Kidney epithelial cell (primary cell): ENCODE measurements at regions not wholly inside any gene's neighbourhood (a gene's known extent, or its start where the extent isn't known, plus 50 kb on each side); places are given as distances from the start of the nearest gene placed in this dataset.
A peak's percentile ranks its signal among the peaks of the same experiment; 100 is the strongest.

ENCODE experiments used
- DNase-seq: peaks from one replicate; pipeline ENCODE4 v3.0.0-alpha.2; 2010; ENCODE audit warnings: low read depth
- H3K27me3 ChIP-seq: 2 replicates; pipeline ENCODE4 v1.6.0; 2011; ENCODE audit warnings: low read length; ENCODE audit not compliant: control insufficient read depth, insufficient read depth
- H3K36me3 ChIP-seq: 2 replicates; pipeline ENCODE4 v1.5.1; 2011; ENCODE audit warnings: low read length; ENCODE audit not compliant: control insufficient read depth, insufficient read depth
- H3K4me3 ChIP-seq: 2 replicates; pipeline ENCODE4 v1.5.1; 2011; ENCODE audit warnings: low read depth, mild to moderate bottlenecking, control low read depth, low read length
- TF ChIP-seq, protein P1 (sequence below): IDR thresholded peaks from 2 replicates; pipeline ENCODE4 v1.5.1; 2011; ENCODE audit warnings: mild to moderate bottlenecking, moderate library complexity, low read length, control low read depth, inconsistent platforms; ENCODE audit not compliant: insufficient read depth, poor library complexity, severe bottlenecking

DNA sequence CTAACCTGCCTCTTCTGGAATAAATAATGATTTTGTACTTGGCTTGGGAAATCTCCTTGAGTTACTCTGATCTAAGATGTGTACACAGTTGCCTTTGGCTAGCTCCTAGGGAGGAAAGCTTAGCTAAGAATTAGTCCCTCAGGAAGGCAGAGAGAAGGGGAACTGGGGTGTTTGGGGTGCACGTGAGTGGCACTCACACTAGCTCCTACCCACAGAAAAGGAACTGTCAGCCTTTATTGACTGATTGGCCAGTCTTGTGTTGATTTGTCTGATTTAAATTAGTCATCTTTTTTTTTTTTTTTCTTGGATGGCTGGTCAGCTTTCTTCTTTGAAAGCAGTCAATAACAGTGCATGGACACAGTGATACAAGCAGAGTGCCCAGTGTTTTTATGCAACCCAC is 107.7 kb downstream of the DMRT2 start:
- Histone ChIP-seq H3K36me3 (no peaks in the 10 kb centered on the region), H3K27me3 (no peaks in the 10 kb centered on the region), H3K4me3 (no peak overlapping the region)
- TF ChIP-seq, protein P1, sequence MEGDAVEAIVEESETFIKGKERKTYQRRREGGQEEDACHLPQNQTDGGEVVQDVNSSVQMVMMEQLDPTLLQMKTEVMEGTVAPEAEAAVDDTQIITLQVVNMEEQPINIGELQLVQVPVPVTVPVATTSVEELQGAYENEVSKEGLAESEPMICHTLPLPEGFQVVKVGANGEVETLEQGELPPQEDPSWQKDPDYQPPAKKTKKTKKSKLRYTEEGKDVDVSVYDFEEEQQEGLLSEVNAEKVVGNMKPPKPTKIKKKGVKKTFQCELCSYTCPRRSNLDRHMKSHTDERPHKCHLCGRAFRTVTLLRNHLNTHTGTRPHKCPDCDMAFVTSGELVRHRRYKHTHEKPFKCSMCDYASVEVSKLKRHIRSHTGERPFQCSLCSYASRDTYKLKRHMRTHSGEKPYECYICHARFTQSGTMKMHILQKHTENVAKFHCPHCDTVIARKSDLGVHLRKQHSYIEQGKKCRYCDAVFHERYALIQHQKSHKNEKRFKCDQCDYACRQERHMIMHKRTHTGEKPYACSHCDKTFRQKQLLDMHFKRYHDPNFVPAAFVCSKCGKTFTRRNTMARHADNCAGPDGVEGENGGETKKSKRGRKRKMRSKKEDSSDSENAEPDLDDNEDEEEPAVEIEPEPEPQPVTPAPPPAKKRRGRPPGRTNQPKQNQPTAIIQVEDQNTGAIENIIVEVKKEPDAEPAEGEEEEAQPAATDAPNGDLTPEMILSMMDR, result no peak
- DNase-seq, result no peak

DNA sequence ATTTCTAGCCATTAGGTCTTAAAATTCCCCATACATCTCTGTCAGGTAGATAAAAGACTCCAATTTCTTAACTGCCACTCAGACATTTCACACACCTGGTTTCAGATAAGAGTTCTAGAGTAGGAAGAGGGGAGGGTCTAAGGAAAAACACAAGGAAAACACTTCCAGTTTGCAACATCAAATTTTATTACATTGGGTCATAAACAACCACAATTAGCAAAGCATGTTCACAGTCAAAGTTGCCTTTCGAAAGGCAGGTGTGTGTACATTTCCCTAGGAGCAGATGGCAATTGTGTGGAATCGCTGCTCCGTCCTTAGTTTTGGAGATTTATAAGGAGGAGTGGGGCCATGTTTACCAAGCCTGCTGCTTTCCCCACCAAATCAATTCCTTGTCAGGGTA is 120.8 kb downstream of the DMRT2 start:
- no peak for DNase-seq
- TF ChIP-seq, protein P1, result no peak
- H3K4me3 ChIP-seq, result no peak overlapping the region
- H3K27me3 ChIP-seq, result no peaks in the 10 kb centered on the region
- H3K36me3 ChIP-seq, result no peaks in the 10 kb centered on the region

DNA sequence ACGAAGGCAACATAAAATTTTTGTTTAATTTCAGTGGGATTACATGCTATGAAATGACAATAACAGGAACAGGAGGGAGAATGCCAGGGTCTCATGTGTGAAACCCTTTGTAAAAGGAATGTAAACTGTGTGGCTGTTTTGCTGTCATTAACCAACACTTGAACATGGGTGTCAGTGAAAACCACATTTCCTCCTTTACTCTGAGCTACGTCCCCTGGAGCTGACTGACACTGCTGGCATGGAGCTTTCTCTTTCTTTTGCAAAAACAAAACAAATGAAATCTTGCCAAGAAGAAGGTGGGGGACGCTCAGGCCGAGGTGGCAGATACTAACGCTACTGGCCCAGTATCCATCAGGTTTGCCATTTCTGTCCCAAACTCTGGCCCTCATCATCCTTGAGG is 121.4 kb downstream of the DMRT2 start:
- no peaks in the 10 kb centered on the region for H3K27me3 ChIP-seq
- H3K36me3 ChIP-seq, result no peaks in the 10 kb centered on the region
- TF ChIP-seq, protein P1, result no peak
- DNase-seq, result no peak
- H3K4me3 ChIP-seq, result no peak overlapping the region

DNA sequence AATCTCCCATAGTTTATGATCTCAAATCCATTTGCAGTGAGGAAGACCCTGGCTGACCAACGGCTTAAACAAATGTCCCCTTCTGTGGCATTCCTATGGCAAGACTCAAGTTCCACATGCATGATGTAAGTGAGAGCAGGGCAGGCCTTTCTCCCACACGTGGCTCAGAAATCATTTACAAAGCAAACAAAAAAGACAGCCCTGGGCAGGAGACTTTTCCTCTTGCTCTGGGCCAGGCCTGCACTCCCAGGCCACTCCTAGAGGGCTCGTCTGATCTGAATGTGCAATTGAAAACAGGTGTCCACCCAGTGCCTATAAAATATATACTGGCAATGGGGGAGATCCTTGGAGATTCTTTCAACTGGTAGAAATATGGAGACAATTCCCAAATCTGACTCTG is 123.1 kb downstream of the DMRT2 start:
- Histone ChIP-seq H3K36me3 (no peaks in the 10 kb centered on the region), H3K27me3 (no peaks in the 10 kb centered on the region), H3K4me3 (no peak overlapping the region)
- TF ChIP-seq, protein P1, result no peak
- DNase-seq, result peak; percentile 63

DNA sequence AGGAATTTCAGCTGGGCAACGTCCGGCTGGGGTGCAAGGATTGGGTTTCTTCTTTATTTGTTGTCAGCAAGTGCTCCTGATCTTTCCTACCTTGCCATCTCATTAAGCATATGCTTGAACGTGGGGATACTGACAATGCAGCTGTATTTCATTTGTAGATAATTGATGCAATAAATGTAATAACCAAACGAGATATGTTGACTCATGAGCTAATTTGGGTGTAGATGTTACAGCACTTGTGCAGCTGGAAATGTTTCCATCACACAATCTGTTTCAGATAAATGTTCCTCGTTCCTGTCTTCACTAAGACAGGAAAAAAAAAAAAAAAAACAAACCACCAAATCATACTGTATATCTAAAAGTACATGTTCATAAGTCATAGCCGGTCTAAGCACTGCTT is 123.8 kb downstream of the DMRT2 start:
- no peaks in the 10 kb centered on the region for H3K36me3 ChIP-seq

DNA sequence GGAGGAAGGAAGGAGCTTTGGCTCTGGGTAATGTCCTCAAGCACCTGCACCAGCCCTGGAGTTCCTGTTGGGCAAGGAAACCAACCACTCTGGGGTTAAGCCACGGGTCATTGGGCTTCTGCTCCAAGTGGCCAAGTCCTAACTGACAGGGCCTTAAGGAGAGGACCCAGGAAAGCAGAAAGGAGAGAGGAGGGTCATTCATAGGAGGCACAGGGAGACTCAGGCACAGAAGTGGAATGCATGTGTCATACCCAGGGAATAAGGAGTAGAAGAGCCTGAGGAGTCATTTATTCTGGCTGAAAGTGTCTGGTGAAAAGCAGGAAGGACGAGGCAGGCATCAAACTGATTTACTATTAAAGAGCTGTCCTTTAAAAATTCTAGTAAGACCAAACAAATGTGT is 129.2 kb downstream of the DMRT2 start:
- Histone ChIP-seq H3K4me3 (no peak overlapping the region), H3K36me3 (no peaks in the 10 kb centered on the region), H3K27me3 (no peaks in the 10 kb centered on the region)
- TF ChIP-seq, protein P1, result no peak
- DNase-seq, result no peak

More for the DNA sequence above, 123.8 kb downstream of the DMRT2 start:
- TF ChIP-seq, protein P1, result no peak
- H3K4me3 ChIP-seq, result no peak overlapping the region
- no peak for DNase-seq
- H3K27me3 ChIP-seq, result no peaks in the 10 kb centered on the region
